Right atrium auricular region (tissue), 2 donors: ENCODE measurements at regions not wholly inside any gene's neighbourhood (a gene's known extent, or its start where the extent isn't known, plus 50 kb on each side); places are given as distances from the start of the nearest gene placed in this dataset.

Experiments used
- DNase-seq: peaks from one replicate; pipeline ENCODE4 v3.0.0-alpha.2; 2019; ENCODE audit warnings: low spot score
- H3K27ac ChIP-seq, 2 donors: fragments of 200-600 bp; sonication (generic); 1 replicate in 1 of 2; 2 replicates in 1 of 2; pipeline ENCODE4 v1.5.1; 2016 to 2019
- H3K27me3 ChIP-seq, 2 donors: fragments of 200-600 bp; sonication (generic); one replicate each; pipeline versions ENCODE4 v1.5.1 to v1.6.0; 2017 to 2019
- H3K36me3 ChIP-seq: fragments of 200-600 bp; sonication (generic); one replicate; pipeline ENCODE4 v1.5.1; 2016
- H3K4me1 ChIP-seq, 2 donors: fragments of 200-600 bp; sonication (generic); one replicate each; pipeline versions ENCODE4 v1.5.1 to v1.6.0; 2017 to 2019
- H3K4me3 ChIP-seq, 2 donors: fragments of 200-600 bp; sonication (generic); 1 replicate in 1 of 2; 2 replicates in 1 of 2; pipeline ENCODE4 v1.5.1; 2017 to 2019; ENCODE audit warnings: mild to moderate bottlenecking in 1 of 2, moderate library complexity in 1 of 2
- H3K9me3 ChIP-seq, 2 donors: fragments of 200-600 bp; sonication (generic); one replicate each; pipeline ENCODE4 v1.5.1; 2019
- CTCF ChIP-seq, 2 donors: fragments of 200-600 bp; sonication (generic); IDR thresholded peaks; one replicate each; pipeline ENCODE4 v1.5.1; 2019; ENCODE audit warnings: antibody characterized with exemption in 2 of 2

GRCh38 chr6:126937426-126937825, 181.0 kb upstream of the RSPO3 start:
- Histone ChIP-seq H3K4me3 (no peak overlapping the region), H3K27me3 (no peaks in the 10 kb centered on the region)

GRCh38 chr6:126939784-126940183, 178.7 kb upstream of the RSPO3 start:
- Histone ChIP-seq H3K9me3 (no peaks in the 10 kb centered on the region), H3K27me3 (no peaks in the 10 kb centered on the region), H3K27ac (no peak overlapping the region), H3K4me1 (no peaks in the 10 kb centered on the region), H3K36me3 (no peaks in the 10 kb centered on the region), H3K4me3 (no peak overlapping the region)
- no peak for DNase-seq
- TF ChIP-seq CTCF (IDR thresholded peaks at IDR 0.05), result no peak

More at GRCh38 chr6:126937426-126937825, 181.0 kb upstream of the RSPO3 start:
- Histone ChIP-seq H3K36me3 (no peaks in the 10 kb centered on the region), H3K27ac (no peak overlapping the region), H3K4me1 (no peaks in the 10 kb centered on the region), H3K9me3 (no peaks in the 10 kb centered on the region)
- no peak for DNase-seq
- TF ChIP-seq CTCF (IDR thresholded peaks at IDR 0.05), result no peak

- TF ChIP-seq CTCF (IDR thresholded peaks at IDR 0.05), result no peak
- H3K36me3 ChIP-seq, result no peaks in the 10 kb centered on the region
- H3K4me3 ChIP-seq, result no peak overlapping the region
- H3K27ac ChIP-seq, result no peak overlapping the region
- no peak for DNase-seq
- no peaks in the 10 kb centered on the region for H3K4me1 ChIP-seq
- no peaks in the 10 kb centered on the region for H3K27me3 ChIP-seq
- no peaks in the 10 kb centered on the region for H3K9me3 ChIP-seq
These were observed 176.7 kb upstream of the RSPO3 start for GRCh38 chr6:126941751-126942150.

GRCh38 chr6:126944512-126944911, 174.0 kb upstream of the RSPO3 start:
- H3K27ac ChIP-seq, result no peak overlapping the region
- H3K9me3 ChIP-seq, result no peaks in the 10 kb centered on the region
- H3K4me1 ChIP-seq, result no peaks in the 10 kb centered on the region
- no peak for DNase-seq
- TF ChIP-seq CTCF (IDR thresholded peaks at IDR 0.05), result no peak
- no peak overlapping the region for H3K4me3 ChIP-seq
- H3K27me3 ChIP-seq, result no peaks in the 10 kb centered on the region
- no peaks in the 10 kb centered on the region for H3K36me3 ChIP-seq

DNA sequence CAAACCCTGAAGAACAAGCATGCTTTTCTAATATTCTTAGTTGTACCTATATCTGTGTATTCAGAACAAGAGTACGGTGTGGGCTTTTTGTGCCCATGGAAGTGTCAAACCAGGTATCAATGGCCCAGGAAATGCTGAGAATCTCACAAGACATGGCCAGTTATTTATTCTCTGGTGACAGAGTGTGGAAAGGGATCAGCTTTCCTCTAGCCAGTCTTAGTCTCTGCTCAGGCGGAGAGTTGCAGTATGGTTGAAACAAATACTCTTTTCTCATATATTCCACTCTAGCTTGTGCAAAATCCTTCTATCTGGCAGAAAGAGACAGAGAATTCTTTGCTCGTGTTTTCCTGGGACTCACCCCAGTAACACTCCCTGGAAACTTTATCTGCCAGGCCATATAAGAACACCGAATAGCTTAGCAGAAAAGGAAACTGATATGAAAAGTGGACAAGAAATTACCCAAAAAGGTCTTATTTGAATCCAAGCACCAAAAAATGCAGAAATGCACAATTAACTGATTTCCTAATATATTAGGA, 173.3 kb upstream of the RSPO3 start:
- TF ChIP-seq CTCF (IDR thresholded peaks at IDR 0.05), result no peak
- Histone ChIP-seq H3K36me3 (no peaks in the 10 kb centered on the region), H3K27me3 (no peaks in the 10 kb centered on the region), H3K9me3 (no peaks in the 10 kb centered on the region), H3K27ac (no peak overlapping the region), H3K4me3 (no peak overlapping the region), H3K4me1 (no peaks in the 10 kb centered on the region)
- no peak for DNase-seq

DNA sequence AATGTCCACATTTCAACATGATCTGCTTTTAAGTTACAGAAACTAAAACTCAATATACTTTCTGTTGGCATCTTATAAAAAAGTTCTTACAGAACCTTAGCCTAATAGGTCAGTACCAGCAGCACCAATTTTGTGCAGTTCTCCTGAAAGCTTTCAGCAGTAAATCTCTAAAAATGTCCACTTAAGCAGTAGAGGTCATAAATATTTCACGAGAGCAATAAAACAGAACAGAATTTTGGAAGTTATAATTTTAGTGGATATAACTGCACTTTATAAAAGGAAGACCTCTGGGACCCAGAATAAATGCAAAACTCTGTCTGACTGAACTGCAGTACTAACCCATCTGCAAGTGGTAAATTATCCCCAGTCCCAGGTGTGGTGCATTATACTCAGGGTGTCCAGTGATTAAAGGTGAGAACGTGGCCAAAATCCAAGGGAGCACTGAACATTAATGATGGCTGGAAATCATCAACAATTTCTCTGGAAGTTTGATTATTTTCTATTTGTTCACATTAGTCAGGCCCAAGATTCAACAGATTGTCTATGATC, 172.6 kb upstream of the RSPO3 start:
- no peak for DNase-seq
- no peaks in the 10 kb centered on the region for H3K9me3 ChIP-seq
- H3K27ac ChIP-seq, result no peak overlapping the region
- H3K27me3 ChIP-seq, result no peaks in the 10 kb centered on the region
- no peaks in the 10 kb centered on the region for H3K36me3 ChIP-seq
- no peaks in the 10 kb centered on the region for H3K4me1 ChIP-seq
- no peak for TF ChIP-seq CTCF (IDR thresholded peaks at IDR 0.05)
- H3K4me3 ChIP-seq, result no peak overlapping the region
